ENCODE measurements at regions not wholly inside any gene's neighbourhood (a gene's known extent, or its start where the extent isn't known, plus 50 kb on each side); places are given as distances from the start of the nearest gene placed in this dataset.

GRCh38 chrX:115892787-115893671 is 277.5 kb upstream of the AGTR2 start (continued):
- TF ChIP-seq, protein P1, sequence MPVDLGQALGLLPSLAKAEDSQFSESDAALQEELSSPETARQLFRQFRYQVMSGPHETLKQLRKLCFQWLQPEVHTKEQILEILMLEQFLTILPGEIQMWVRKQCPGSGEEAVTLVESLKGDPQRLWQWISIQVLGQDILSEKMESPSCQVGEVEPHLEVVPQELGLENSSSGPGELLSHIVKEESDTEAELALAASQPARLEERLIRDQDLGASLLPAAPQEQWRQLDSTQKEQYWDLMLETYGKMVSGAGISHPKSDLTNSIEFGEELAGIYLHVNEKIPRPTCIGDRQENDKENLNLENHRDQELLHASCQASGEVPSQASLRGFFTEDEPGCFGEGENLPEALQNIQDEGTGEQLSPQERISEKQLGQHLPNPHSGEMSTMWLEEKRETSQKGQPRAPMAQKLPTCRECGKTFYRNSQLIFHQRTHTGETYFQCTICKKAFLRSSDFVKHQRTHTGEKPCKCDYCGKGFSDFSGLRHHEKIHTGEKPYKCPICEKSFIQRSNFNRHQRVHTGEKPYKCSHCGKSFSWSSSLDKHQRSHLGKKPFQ (CRISPR knock-in tag; IDR thresholded peaks at IDR 0.05; ENCODE audit: insufficient replicate concordance): no peak
- TF ChIP-seq IRX3 (CRISPR knock-in tag; IDR thresholded peaks at IDR 0.05; ENCODE audit: borderline replicate concordance, low read depth): no peak
- TF ChIP-seq HOXA5 (CRISPR knock-in tag; IDR thresholded peaks at IDR 0.05): no peak
- 0 out of 2 replicates have a peak, but pooled peaks have one; percentile 26 for TF ChIP-seq MYPOP (CRISPR knock-in tag; IDR thresholded peaks at IDR 0.05)
- no peak for TF ChIP-seq LCORL (IDR thresholded peaks at IDR 0.05)
- TF ChIP-seq LCORL (CRISPR knock-in tag; IDR thresholded peaks at IDR 0.05): peak; percentile 67
- 0 out of 2 replicates have a peak, but pooled peaks have one; percentile 26 for TF ChIP-seq DMAP1 (CRISPR knock-in tag; IDR thresholded peaks at IDR 0.05)
- no peak for TF ChIP-seq ZMYM2 (CRISPR knock-in tag; IDR thresholded peaks at IDR 0.05)
- no peak for TF ChIP-seq SP2 (CRISPR knock-in tag; IDR thresholded peaks at IDR 0.05)
- TF ChIP-seq ZNF180 (CRISPR knock-in tag; IDR thresholded peaks at IDR 0.05; ENCODE audit: borderline replicate concordance, low read depth): no peak
- TF ChIP-seq, protein P2, sequence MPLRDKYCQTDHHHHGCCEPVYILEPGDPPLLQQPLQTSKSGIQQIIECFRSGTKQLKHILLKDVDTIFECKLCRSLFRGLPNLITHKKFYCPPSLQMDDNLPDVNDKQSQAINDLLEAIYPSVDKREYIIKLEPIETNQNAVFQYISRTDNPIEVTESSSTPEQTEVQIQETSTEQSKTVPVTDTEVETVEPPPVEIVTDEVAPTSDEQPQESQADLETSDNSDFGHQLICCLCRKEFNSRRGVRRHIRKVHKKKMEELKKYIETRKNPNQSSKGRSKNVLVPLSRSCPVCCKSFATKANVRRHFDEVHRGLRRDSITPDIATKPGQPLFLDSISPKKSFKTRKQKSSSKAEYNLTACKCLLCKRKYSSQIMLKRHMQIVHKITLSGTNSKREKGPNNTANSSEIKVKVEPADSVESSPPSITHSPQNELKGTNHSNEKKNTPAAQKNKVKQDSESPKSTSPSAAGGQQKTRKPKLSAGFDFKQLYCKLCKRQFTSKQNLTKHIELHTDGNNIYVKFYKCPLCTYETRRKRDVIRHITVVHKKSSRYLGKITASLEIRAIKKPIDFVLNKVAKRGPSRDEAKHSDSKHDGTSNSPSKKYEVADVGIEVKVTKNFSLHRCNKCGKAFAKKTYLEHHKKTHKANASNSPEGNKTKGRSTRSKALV (CRISPR knock-in tag; IDR thresholded peaks at IDR 0.05): no peak
- TF ChIP-seq TEAD3 (CRISPR knock-in tag; optimal IDR thresholded peaks at IDR 0.05; ENCODE audit: borderline replicate concordance): peak; percentile 77
- peak; percentile 83 for TF ChIP-seq CHD2 (IDR thresholded peaks at IDR 0.05; ENCODE audit: low read depth, low read length)
- TF ChIP-seq ZFP36L2 (CRISPR knock-in tag; IDR thresholded peaks at IDR 0.05): no peak
- TF ChIP-seq ZNF780A (CRISPR knock-in tag; IDR thresholded peaks at IDR 0.05): no peak
- TF ChIP-seq, protein P3, sequence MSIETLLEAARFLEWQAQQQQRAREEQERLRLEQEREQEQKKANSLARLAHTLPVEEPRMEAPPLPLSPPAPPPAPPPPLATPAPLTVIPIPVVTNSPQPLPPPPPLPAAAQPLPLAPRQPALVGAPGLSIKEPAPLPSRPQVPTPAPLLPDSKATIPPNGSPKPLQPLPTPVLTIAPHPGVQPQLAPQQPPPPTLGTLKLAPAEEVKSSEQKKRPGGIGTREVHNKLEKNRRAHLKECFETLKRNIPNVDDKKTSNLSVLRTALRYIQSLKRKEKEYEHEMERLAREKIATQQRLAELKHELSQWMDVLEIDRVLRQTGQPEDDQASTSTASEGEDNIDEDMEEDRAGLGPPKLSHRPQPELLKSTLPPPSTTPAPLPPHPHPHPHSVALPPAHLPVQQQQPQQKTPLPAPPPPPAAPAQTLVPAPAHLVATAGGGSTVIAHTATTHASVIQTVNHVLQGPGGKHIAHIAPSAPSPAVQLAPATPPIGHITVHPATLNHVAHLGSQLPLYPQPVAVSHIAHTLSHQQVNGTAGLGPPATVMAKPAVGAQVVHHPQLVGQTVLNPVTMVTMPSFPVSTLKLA (IDR thresholded peaks at IDR 0.05): no peak
- TF ChIP-seq ZHX2 (IDR thresholded peaks at IDR 0.05; ENCODE audit: low read depth): no peak
- TF ChIP-seq ZHX2 (CRISPR knock-in tag; IDR thresholded peaks at IDR 0.05; ENCODE audit: borderline replicate concordance): no peak
